ENCODE measurements at regions not wholly inside any gene's neighbourhood (a gene's known extent, or its start where the extent isn't known, plus 50 kb on each side); places are given as distances from the start of the nearest gene placed in this dataset.
"Not testable (repeated sequence)": the region's sequence is repeated elsewhere in the genome, so short reads cannot be mapped to it uniquely, and the experiment has no call there.

DNA sequence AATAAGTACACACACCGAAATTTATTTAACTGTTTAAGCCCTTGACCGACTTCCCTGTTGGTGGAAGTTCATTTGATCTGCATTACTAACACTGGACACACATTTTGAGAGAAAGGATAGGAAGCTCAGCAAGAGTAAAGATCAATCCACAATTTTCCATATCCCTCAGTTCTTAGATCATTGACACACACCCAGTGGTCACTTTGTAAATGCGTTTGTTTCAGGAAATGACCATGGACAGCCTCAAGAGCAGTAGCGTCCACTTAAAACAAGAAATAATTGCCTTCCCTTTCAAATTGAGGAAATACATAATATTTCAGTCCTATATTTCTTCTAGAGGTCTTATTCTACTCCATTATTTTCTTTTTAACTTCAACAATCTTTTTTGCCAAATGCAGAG lies 511.5 kb upstream of the PTBP2 start:
- TF ChIP-seq CTCF (IDR thresholded peaks at IDR 0.05; ENCODE audit: insufficient read depth, missing control alignments), result no peak
- DNase-seq (ENCODE audit: insufficient read length, low spot score) (no peak), FAIRE-seq (no peak)

DNA sequence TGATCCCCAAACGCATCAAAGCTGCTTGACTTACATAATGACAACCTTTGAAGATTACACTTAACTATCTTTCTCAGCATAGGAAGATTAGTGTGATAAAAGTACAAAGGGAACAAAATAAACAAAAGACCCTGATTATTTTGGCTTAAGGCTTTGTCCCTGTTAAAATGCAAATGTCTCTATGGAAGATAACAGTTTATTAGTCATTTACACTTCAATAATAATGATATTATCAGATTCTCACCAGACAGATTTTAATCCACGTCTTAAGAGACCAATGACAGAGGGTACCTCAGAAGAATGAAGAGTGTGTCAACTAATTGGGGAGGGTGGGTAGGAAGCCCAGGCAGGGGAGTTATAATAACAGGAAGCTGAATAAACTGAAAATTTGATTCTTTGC lies 510.4 kb upstream of the PTBP2 start:
- peak; percentile 85 for FAIRE-seq
- DNase-seq (ENCODE audit: insufficient read length, low spot score), result no peak

GRCh38 chr1:96214982-96215381 lies 506.6 kb upstream of the PTBP2 start:
- no peak for TF ChIP-seq CTCF (IDR thresholded peaks at IDR 0.05; ENCODE audit: insufficient read depth, missing control alignments)
- no peak for FAIRE-seq
- no peak for DNase-seq (ENCODE audit: insufficient read length, low spot score)

More for the DNA sequence above, 510.4 kb upstream of the PTBP2 start:
- TF ChIP-seq CTCF (IDR thresholded peaks at IDR 0.05; ENCODE audit: insufficient read depth, missing control alignments), result no peak

DNA sequence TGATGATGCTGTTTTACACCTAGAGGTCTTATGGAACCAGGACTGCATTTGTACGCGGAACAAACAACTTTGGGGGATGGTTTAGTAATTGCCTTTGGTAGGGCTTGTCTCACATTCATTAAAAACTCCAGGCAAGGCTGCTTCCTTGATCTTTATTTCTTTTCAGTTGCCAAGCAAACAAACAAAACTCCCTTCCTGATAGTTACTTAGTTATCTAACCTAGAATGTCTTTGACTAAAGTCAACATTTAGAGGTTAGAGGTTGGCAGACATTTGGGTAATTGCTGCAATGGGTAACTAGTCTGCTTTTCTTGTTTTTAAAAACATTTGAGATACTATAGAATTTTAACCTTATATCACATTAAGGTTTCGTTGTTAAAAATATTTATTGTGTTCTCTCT lies 500.9 kb upstream of the PTBP2 start:
- TF ChIP-seq CTCF (IDR thresholded peaks at IDR 0.05; ENCODE audit: insufficient read depth, missing control alignments), result no peak
- DNase-seq (ENCODE audit: insufficient read length, low spot score), result no peak
- FAIRE-seq, result no peak

- no peak for FAIRE-seq
- DNase-seq (ENCODE audit: insufficient read length, low spot score), result no peak
- TF ChIP-seq CTCF (IDR thresholded peaks at IDR 0.05; ENCODE audit: insufficient read depth, missing control alignments), result no peak
Observed at GRCh38 chr1:96222701-96223100, 498.9 kb upstream of the PTBP2 start.

DNA sequence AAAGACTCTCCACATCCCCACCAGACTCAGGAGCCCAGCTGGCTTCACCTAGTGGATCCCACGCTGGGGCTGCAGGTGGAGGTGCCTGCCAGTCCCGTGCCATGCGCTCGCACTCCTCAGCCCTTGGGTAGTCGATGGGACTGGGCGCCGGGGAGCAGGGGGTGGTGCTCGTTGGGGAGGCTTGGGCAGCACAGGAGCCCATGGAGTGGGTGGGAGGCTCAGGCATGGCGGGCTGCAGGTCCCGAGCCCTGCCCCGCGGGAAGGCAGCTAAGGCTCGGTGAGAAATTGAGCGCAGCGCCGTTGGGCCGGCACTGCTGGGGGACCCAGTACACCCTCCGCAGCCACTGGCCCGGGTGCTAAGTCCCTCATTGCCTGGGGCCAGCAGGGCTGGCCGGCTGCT lies 497.4 kb upstream of the PTBP2 start:
- FAIRE-seq; DNase-seq (ENCODE audit: insufficient read length, low spot score): not testable (repeated sequence)

- no peak for DNase-seq (ENCODE audit: insufficient read length, low spot score)
- FAIRE-seq, result no peak
- no peak for TF ChIP-seq CTCF (IDR thresholded peaks at IDR 0.05; ENCODE audit: insufficient read depth, missing control alignments)
Observed at GRCh38 chr1:96233422-96233821, 488.2 kb upstream of the PTBP2 start.

GRCh38 chr1:96234299-96234698 lies 487.3 kb upstream of the PTBP2 start:
- TF ChIP-seq CTCF (IDR thresholded peaks at IDR 0.05; ENCODE audit: insufficient read depth, missing control alignments), result no peak
- DNase-seq (ENCODE audit: insufficient read length, low spot score), result no peak
- FAIRE-seq, result no peak

Measured in D721Med (cell line).